ENCODE measurements at regions not wholly inside any gene's neighbourhood (a gene's known extent, or its start where the extent isn't known, plus 50 kb on each side); places are given as distances from the start of the nearest gene placed in this dataset.
"Not testable (repeated sequence)": the region's sequence is repeated elsewhere in the genome, so short reads cannot be mapped to it uniquely, and the experiment has no call there.

GRCh38 chr10:109261231-109261630, 662.1 kb downstream of the XPNPEP1 start:
- no peak for DNase-seq

- DNase-seq, result no peak
These were observed 664.0 kb downstream of the XPNPEP1 start for GRCh38 chr10:109259293-109259692.

DNA sequence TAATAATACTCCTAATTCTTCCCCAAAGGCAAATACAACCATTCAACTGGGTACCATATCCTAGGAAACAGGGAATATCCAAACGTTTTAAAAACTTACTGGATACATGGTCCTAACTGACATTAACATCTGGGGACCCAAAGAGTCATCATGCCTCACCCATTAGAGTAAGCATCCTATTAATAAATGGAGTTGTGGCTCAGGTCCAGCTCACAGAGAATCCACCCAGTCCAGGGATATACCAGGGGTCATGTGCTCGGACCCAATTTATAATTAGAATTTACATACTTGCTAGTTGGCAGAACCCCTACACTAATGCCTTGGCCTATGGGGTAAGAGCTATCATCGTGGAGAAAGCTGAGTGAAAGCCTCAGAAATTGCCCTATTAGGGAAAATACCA, 670.0 kb downstream of the XPNPEP1 start:
- DNase-seq, result no peak

DNA sequence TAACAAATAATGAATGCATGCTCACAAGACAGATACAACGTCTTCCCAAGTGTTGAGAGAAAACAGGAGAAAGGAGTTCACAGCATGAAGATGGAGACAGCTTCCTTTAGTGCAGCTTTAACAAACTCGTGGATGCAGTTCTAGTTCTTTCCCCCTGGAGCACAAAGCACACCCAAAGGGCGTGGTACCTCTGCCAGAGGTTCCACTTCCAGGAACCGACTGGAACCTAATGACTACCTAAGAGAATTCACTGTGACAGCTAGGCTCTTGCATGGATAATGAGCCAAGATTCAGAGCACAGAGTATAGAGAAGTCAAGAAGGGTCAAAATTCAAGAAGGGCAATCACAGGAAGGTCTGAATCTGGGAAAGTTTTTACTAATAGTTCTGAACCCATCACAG, 673.2 kb downstream of the XPNPEP1 start:
- no peak for DNase-seq

GRCh38 chr10:109247814-109248213, 675.5 kb downstream of the XPNPEP1 start:
- no peak for DNase-seq

GRCh38 chr10:109245821-109246220, 677.5 kb downstream of the XPNPEP1 start:
- no peak for DNase-seq

DNA sequence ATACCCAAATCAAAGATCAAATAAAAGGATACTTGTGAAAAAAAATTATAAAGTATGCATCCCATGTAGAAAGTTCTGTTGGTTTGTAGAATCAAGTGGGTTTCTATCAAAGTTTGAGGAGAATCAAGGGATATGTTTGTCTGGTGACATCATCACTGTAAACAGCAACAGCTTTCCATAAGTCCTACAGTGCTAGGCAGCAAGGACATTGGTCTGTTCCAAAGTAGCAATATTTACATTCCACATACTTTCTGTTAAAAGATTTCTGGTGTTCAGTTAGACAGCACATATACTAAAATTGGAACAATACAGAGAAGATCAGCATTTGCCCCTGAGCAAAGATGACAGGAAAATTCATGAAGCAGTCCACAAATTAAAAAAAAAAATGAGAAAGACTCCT, 683.9 kb downstream of the XPNPEP1 start:
- DNase-seq, result no peak

DNA sequence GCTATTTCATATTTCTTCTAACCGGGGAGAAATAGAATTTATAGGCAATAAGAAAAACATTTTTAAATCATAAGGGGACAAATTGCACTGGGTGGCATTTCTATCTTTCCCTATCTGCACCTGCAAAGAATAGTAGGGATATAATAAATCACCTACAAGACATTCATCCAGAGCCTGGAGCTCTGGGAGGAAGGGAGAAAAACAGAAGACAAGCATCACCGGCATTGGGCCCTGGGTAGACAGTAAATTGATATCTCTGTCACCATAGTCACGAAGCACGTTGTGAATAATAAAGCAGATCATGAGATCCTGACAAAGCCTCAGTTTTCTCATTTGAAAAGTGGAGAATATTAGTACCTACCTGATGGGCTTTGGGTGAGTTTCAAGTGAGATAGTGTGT, 685.6 kb downstream of the XPNPEP1 start:
- DNase-seq, result no peak

DNA sequence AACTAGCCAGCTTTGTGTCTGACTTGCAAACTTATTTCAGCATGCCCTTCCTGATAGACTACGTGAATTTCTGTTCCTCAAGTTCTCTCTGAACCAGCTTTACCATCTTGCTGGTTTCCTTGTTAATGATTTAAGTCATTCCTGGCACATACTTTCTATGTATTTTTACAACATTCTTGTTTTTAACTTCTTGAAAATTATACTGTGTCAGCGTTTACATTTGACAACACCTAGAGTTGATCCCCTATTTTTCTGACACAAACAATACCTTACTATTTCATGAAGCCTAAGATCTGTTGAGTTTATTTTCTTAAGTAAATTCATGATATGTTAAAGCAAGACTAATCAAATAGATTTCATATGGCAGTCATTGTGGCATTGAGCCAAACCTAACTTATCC, 686.3 kb downstream of the XPNPEP1 start:
- no peak for DNase-seq

GRCh38 chr10:109223533-109223932, 699.8 kb downstream of the XPNPEP1 start:
- not testable (repeated sequence) for DNase-seq

DNA sequence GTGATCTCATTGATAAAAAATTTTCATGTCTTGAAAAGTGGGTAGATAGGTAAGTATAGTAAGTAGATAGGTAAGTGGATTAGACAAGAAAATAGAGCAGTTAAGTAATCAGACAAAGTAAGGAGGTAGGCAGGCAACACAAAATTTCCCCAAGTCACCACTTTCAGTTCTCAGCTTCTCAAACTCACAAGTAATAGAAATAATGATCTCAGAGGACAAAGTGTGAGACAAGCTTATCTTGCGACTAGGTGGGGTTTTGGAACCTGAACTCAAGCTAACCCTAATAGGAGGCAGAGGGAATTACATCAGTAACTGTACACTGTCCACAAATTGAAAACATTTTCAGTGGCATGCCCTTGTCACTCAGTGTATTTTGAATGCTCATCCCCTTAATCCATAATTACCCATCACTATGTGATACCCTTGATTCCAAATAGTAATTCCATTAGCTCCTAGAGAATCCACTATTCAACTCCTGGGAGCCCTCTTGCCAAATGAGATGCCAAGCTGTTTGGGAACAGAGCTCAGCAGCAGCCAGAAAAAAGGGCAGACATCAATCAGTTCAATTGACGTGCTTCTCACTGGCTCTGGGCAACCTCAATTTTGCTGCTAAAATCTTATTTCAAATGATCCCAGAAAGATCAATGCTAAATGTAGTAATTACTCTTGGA, 703.2 kb downstream of the XPNPEP1 start:
- no peak for DNase-seq

DNA sequence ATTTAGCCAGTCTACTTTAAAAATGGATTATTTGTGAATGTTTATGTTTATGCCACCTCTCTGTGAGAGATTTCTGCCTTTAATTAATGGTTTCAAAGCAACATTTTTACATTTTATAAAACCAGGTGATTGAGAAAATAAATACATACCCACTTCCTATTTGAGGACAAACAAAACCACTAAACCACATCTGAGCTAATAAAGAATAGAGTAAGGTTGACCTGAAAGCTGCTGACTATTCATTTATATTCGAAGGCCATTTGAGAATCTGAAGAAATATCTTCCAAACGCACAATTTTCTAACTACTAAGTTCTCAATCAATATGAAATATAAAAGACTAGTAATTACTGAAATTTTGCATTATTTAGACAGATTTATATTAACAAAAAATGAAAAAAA, 705.1 kb downstream of the XPNPEP1 start:
- no peak for DNase-seq

- no peak for DNase-seq
These were observed 707.8 kb downstream of the XPNPEP1 start for GRCh38 chr10:109215291-109216075.

DNA sequence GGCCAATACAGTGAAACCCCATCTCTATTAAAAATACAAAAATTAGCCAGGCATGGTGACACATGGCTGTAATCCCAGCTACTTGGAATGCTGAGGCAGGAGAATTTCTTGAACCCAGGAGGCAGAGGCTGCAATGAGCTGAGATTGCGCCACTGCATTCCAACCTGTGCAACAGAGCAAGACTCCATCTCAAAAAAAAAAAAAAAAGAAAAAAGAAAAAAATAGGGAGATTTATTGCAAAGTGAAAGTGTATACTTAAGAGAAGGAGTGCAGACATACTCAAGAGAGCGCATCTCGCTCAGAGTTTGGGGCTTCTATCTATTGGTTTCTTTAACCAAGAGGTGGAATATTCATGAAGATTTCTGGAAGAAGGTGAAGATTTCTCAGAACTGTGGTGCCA, 708.4 kb downstream of the XPNPEP1 start:
- not testable (repeated sequence) for DNase-seq

DNA sequence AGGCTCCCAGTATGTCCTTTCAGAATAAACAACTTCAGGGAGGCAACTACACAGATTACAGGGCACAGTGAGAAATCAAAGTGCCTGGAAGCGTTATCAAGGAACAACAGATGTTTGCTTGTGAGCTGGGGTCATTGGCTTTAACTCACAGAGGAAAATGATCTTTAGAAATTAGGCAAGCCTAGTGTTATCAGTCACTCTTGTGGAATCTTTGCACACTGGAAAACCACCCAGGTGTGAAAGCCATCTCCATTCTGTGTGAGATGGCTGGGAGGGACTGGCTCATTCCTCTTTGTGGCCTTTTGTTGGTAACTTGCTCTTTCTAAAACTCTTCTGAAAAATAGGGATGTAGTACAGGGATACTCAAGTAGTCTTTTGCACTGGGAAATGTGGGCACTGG, 716.0 kb downstream of the XPNPEP1 start:
- no peak for DNase-seq

GRCh38 chr10:109205929-109206585, 717.3 kb downstream of the XPNPEP1 start:
- DNase-seq, result no peak

DNA sequence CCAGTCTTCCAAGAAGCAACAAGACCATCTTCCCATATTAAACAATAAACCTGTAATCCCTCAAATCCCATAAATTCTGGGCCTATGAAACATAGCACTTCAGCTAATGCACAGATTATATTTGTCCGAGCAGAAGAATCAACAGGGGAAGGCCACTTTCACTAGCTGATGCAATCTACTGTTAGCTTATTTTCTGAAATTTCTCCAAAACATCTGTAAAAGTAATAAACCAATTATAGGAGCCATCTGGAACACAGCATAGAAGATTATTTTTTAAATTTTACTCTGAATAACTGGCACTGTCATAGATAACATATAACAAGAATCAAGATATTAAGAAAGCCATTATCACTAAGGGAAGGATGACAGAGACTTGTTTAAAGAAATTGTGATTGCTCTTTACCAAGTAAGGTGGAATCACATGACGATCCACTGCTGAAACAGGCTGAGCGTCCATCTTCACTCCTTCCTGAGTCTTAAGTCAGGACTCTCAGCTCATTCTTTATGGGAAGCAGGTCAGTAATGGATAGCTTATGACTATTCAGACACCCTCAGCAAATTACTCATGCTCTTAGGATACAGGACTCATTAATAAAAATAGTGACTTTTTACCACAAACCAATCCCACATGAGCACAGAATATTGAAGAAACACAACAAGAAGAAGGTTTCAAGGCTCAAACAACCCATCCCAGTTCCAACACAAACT, 719.5 kb downstream of the XPNPEP1 start:
- no peak for DNase-seq

DNA sequence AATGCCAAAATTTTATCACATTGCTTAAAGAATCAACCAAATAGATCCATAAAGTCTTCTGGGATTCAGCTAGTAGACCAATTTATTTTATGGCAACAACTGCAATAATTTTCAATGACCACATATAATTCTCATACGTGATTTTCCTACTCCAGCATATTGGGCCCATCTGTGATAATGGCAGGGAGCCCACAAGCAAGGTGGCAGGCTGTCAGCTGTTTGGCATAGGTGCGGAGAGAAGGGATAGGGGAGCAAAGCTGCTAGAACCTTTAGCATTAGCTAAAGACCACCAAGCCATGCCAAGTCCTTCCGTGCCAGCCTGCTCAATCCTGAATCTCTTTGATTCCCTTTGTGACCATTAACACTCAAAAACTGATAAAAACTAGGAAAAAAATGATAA, 721.2 kb downstream of the XPNPEP1 start:
- no peak for DNase-seq

DNA sequence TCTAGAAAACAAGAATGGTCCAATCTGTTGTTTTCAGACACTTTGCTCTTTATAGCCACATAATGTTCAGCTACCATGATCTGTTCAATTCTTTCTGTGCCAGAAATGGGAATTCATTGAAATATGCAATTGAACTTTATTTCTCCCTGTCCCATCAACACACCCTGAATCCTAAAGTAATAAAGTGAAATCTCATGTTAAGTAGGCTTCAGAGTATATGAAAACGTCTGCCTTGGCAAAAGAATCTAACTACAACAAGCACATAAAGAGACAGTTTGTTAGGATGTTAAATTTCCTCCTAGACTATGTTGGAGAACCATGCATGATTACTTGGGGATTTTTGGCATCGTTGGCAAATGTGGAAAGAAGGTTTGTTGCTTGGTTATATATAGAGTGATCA, 722.7 kb downstream of the XPNPEP1 start:
- no peak for DNase-seq

GRCh38 chr10:109191823-109192222, 731.5 kb downstream of the XPNPEP1 start:
- no peak for DNase-seq

- DNase-seq, result no peak
These were observed 732.0 kb downstream of the XPNPEP1 start for GRCh38 chr10:109191341-109191740.

DNA sequence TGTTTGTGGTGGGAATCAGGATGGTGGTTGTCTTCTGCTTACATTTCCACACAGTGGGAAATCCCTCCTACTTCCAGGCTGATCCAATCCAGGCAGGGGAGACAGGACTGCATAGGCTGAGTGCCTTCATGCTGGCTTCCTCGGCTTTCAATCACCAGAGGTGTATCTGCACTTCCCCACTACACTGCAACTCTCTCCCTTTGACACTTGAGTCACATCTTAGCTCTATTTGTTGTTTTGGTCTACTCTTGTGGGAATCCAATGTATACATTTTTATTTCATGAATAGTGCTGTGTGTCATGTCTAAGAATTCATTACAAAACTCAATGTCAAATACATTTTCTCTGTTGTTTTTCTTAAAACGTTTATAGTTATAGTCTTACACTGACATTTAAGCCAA, 735.6 kb downstream of the XPNPEP1 start:
- no peak for DNase-seq

GRCh38 chr10:109183366-109183765, 739.9 kb downstream of the XPNPEP1 start:
- DNase-seq, result no peak

Data from stimulated activated CD4-positive, alpha-beta T cell treated with anti-CD3 and anti-CD28 coated beads, Interleukin-4, amount 100 ng/mL, for 24 hours (primary cell).